AG20443 (cell line): ENCODE measurements at regions not wholly inside any gene's neighbourhood (a gene's known extent, or its start where the extent isn't known, plus 50 kb on each side); places are given as distances from the start of the nearest gene placed in this dataset.
"Not testable (repeated sequence)": the region's sequence is repeated elsewhere in the genome, so short reads cannot be mapped to it uniquely, and the experiment has no call there.

Experiments used
- DNase-seq: peaks from one replicate; pipeline ENCODE4 v3.0.0; 2012; ENCODE audit warnings: low spot score, mixed read lengths

DNA sequence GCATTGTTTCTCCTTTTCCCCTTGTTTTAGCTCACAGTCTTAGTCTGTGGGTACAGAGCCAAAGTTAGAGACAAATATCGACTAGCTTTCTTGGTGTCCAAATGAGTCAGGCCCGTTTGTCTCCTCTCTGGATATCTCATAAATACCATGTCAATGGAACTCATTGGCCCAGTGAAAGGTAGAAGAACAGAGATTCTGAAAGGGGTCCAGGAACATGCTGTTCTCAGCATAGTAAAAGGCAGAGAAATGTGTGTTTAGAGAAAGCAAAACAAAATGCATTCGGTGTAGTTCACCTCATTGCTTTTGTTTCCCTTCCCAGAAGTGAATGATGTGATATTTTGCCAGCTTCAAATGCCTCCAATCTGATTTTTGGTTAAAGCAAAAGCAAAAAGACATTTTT lies 238.6 kb upstream of the SLC8A1 start:
- DNase-seq = no peak

DNA sequence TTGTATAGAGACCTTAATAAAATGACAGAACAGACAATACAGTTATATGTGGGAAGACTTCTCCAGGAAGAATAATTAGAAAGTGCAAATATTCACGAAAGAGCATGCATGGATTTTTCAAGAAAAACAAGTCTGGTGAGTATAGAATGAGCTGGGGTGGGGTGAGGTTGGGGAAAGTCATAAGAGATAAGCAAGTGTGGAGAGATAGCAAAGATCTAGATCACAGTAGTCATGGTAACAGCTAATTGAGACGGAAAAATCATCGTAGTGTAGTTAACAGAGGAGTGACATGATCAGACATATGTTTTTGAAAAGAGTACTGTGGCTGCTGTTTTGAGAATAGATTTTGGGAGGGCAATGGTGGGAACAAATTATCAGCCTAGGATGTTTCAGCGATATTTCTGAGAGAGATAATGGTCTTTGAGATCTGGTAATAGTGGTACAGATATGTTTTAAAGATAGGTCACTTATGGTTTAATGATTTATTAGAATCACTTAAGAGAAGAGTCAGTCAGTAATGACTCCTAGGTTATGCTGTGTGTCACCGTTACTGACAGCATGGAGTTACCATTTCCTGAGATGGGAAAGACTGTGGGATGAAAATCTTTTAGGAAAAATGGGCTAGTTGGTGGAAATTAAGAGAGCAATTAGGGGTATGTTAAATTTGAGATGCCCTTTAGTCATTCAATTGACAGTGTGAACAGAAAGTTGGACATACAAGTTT lies 248.5 kb upstream of the SLC8A1 start:
- no peak for DNase-seq

- DNase-seq = not testable (repeated sequence)
Observed at GRCh38 chr2:40712197-40712894, 260.5 kb upstream of the SLC8A1 start.

DNA sequence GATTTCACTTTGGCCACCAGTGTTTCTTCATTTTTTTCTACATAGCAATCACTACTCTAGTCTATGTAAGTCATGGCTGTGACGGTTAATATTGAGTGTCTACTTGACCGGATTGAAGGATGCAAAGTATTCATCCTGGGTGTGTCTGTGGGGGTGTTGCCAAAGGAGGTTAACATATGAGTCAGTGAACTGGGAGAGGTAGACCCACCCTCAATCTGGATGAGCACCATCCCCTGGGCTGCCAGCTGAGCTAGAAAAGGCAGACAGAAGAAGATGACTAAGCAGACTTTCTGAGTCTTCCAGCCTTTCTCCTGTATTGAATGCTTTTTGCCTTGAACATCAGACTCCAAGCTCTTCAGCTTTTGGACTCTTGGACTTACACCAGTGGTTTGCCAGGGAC lies 265.0 kb upstream of the SLC8A1 start:
- DNase-seq = peak; percentile 70

DNA sequence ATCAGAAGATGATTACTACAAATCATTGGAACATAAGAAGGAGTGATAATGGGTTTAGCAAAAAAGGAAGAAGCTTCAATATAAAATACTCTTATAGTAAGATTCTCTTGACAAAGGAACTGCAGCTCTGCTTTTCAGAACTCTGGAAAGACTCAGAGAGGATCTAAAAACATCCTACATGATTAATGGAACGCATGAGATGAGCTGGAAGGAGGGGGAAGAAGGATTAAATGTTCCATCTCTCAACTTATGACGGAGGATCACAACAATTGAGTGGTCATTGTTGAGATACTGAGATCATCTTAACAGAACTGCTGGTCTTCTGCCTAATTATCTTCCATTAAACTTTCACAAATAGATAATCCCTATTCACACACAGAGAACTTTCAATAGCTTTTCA lies 267.5 kb upstream of the SLC8A1 start:
- no peak for DNase-seq

DNA sequence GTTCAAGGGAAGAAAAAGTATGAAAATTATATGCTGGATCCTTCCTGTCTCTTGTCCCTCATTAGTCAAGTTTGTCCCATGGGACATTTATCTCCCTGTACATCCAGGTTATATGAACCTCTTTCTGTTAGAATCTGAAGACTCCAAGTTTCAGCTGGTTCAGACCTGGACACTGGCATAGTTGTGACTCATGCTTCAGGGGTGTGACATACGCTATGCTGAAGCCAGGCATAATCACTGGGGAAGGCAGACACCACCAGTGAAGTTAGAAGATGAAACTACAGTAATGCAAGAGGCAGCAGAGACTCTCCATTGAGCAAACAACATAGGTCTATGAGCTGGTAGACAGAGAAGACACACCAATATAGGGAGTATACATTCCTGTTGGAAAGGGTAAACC lies 269.7 kb upstream of the SLC8A1 start:
- DNase-seq = peak; percentile 59

DNA sequence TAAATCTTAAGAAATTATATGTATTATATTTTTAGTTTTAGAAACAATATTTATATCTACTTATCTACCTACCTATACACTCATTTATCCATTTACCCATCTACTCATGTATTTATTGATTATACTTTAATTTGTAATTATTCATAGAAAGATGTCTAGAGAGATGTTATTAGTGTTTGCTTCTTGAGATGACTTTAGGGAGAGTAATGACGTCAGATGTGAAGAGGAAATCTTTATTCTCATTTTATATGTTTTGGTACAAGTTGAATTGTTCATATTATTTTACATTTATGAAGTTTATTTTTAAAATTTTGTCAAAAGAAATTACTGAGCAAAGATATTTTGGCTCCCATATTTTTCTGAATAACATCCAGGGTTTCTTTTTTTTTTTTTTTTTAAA lies 271.3 kb upstream of the SLC8A1 start:
- no peak for DNase-seq

- no peak for DNase-seq
Observed at GRCh38 chr2:40725040-40725439, 273.1 kb upstream of the SLC8A1 start.

DNA sequence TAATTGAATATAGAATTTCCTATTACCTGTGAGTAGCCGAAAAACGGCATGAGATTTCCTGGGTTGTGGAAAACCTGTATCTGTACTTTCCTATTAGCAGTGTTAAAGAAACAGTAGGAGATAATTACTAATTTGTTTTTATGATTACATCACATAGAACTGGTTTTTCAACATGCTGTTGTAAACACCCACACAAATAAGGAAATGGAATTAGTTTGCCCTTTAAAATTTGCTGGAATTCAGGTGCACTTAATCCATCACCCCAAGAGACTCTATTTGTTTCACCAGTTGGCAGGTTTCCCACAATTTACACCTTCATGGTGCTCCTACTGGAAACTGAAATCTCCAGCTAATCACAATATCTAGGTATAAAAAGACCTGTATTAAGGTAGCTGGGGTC lies 274.1 kb upstream of the SLC8A1 start:
- no peak for DNase-seq

DNA sequence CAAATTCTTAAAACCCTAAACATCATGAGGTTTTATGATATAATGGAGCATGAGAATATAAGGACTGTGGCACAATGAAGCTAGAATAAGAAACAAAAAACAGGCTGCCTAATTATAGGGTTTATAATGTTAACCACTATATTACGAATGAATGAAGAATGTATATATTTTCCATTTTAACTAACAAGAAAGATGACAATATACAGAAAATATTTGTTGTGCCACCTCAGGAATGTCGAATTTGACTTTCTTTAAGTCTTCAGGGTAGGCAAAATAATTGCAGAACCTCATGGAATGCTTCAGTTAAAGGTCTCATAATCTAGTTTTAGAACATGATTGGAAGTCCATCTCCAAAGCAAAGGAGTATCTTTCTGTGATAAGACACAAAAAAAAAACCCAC lies 282.9 kb upstream of the SLC8A1 start:
- peak; percentile 15 for DNase-seq

DNA sequence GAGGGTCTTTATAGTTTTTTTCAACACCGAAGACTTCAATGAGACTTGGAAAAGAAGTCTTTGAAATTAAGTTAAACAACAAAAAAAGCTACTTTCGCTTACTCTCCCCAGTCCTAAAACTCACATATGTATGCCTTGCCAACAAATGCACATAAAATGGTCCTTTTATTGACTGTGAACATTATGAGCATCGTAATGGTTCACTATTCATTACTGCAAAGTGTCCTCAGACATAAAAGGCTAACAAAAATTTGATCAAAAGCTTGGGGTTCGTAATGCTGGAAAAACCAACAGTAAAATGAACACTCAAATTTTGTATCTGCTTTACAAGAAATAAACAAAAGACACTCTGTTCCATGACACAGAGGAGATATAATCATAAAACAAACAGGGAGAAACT lies 285.3 kb upstream of the SLC8A1 start:
- DNase-seq = no peak

DNA sequence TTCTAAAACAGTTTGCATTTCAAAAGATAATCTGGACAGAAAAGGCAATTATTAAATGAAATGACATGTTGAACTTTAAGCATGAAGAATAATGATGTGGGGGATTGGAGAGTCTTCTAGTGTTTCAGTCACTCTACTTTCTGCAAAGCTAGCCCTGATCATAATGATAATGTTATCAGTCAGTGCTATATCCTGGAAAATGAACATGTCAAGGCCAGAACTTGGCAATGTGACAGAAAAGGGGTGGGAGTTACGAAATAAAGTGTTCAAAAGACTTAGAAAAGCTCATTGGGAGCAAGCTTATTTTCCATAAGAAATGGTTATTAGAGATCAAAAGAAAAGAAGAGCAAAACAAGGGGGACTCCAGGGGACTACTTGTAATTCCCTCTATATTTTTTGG lies 288.5 kb upstream of the SLC8A1 start:
- DNase-seq = no peak

- no peak for DNase-seq
Observed at GRCh38 chr2:40741532-40741931, 289.6 kb upstream of the SLC8A1 start.

GRCh38 chr2:40746191-40746590 lies 294.3 kb upstream of the SLC8A1 start:
- DNase-seq = no peak

- peak; percentile 11 for DNase-seq
Observed at GRCh38 chr2:40751981-40752380, 300.1 kb upstream of the SLC8A1 start.

DNA sequence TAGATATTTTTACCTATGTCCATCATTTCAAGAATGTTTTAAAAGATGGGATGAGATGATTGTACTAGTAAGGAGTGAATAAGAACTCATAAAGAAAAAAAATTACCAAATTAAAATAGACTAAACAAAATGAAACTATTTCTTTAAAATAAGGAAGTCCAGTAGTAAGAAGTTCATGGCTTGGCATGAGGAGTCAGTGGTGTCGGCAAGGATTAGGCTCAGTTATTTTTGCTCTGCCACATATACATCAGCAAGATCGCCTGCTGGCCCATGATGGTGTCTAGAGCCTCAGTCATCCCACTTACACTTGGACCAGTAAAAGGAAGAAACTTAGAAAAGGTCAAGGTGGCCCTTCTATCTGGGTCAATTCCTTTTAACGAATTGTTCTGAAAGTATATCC lies 300.9 kb upstream of the SLC8A1 start:
- no peak for DNase-seq

- no peak for DNase-seq
Observed at GRCh38 chr2:40754912-40755311, 303.0 kb upstream of the SLC8A1 start.

DNA sequence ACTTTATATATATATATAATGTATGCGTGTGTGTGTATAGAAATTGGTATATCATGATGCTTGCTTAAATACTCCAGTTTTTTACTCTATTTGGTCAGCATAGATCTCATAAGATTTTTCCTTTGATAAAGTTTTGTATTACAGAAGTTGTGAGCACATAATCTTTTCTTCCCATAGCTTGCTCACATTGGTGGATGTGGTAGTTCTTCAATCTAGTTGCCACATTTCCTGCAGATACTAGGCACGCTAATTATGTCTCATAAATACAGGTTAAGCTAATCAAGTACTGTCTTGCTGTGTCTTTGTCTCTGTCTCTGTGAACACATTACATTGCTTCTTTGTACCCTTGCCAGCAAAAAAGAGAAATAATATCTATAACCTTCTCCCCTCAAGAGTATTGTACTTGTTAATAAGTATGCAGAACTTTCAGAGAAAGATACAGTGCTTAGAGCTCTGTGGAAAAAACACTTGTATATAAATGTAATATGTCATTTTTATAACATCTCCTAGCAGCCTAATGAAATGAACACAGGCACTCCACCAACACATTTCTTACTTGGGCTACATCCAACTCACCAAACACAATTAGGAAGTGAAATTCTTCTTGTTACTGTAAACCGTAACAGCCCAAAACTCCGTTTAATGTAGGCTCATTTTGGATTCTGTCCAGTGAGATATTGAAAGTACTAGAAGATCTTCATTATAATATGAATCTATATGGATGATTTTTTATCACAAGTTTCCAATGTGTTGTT lies 306.7 kb upstream of the SLC8A1 start:
- no peak for DNase-seq

DNA sequence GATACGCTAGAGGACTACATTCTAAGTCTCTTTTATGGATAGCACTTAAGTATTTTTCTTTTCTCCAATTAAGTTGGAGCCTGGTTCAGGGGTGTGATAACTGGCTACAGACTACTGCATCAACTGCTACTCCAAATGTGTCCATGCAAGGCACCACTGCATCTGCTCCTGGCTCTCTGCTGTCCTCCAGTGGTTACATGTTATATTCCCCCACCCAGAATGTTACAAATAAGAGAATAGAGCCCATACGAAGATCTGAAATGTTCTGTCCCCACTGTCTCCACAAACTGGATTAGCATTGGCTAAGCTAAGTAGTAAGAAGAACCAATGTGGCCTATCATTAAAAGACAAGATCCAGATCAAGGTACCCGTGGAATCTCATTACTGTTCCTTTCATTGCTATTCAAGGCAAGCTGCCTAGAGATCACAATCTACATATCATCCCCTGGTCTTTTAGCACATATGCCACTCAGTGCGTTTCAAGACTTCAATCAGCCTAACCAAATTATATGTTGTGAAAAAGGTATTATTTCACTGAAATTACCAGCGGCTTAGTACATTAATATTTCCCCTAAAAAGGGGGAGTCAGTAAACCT lies 308.3 kb upstream of the SLC8A1 start:
- DNase-seq = peak; percentile 70

GRCh38 chr2:40773291-40773690 lies 321.4 kb upstream of the SLC8A1 start:
- no peak for DNase-seq

DNA sequence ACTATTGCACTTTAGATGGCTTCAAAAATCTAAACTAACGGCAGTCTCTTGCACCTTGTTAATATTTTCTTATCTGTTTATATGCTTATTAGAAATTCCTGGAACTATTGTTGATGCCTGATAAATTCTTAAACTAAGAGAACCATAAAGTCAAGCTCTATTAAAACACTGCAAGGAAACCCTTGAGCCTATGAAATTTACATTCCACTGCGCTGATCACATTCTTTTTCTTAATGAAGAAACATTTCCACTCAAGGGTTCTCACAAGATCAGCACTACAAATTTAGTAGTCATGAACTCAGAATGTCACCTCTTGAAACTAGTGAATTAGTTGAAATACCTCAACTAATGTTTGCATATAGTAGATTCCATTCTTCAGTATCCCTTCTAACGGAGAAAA lies 331.8 kb upstream of the SLC8A1 start:
- peak; percentile 5 for DNase-seq

DNA sequence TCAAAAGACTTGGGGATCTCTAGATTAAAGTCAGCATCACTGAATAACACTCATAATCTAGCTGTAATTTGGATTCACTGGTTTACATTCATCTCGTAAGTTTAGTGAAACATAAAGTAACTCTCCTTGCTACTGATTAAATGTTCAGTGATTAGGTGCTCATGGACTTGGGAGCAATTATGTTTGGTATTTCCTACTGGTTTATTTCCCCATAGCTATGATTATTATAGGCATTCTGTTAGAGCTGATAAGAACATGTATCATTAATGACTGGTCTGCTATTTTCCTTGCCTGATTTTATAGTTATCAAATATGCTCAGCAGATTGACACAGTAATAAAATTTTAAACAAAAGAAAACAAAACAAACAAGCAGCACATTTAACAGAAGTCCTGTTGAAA lies 334.7 kb upstream of the SLC8A1 start:
- no peak for DNase-seq

GRCh38 chr2:40797120-40797519 lies 345.2 kb upstream of the SLC8A1 start:
- peak; percentile 7 for DNase-seq
